HG03196 (cell line): ENCODE measurements at regions not wholly inside any gene's neighbourhood (a gene's known extent, or its start where the extent isn't known, plus 50 kb on each side); places are given as distances from the start of the nearest gene placed in this dataset.
A peak's percentile ranks its signal among the peaks of the same experiment; 100 is the strongest.

Experiments used
- ATAC-seq: cut with Tn5 transposase; IDR thresholded peaks from one replicate; pipeline ENCODE4 v1.9.1; 2021; ENCODE audit not compliant: unreplicated experiment

DNA sequence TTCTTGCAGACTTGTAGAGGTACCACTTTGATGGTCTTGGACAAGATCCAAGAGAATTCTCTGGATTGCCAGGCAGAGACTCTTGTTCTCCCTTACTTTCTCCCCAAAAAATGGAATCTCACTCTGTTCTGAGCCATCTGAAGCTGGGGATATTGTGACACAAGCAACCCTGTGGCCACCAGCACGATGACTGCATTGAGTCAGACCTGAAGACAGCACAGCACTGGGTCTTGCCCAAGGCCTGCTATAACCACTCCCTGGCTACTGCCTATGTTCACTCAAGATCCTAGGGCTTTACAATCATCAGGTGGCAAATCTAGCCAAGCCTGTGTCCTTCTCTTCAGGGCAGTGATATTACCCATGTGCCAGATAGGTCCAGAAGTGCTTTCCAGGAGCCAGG, 202.5 kb upstream of the SERP2 start:
- no peak for ATAC-seq

DNA sequence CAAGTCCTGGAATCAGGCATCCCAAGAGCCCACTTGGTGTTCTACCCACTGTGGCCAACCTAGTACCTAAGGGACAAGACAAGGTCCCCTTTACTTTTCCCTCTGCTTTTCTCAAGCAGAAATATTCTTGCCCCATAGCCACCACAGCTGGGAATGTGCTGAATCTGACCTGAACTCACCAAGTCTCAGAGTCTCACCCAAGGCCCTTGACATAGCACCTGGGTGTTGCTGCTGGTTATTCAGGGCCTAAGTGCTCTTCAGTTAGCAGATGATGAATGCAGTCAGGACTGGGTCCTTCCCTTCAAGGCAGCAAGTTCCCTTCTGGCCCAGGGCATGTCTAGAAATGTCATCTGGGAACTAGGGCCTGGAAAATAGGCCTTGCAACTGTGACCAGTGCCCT, 201.8 kb upstream of the SERP2 start:
- ATAC-seq, result no peak

DNA sequence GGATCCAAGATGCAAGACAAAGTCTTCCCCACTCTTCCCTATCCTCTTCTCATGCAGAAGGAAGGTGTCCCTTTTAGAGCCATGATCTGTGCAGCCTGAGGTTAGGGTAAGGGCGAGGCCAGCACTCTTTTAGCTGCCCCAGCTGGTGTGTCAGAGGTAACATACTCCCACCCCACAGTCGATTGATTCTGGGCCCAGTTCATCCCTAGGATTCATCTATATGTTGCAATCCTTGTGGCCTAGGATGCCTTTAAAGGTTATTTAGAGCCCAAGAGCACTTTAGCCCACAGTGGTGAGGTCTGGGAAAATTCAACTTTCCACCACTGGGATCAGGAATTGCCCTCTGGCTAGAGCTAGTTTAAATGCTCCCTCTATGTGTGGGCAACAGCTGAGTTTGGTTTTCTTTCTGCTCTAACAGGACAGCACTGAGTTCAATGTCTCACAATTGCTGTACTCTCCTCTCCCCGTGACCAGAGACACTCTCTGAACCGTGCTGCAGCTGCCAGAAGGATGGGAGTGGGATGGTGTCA, 201.3 kb upstream of the SERP2 start:
- no peak for ATAC-seq

DNA sequence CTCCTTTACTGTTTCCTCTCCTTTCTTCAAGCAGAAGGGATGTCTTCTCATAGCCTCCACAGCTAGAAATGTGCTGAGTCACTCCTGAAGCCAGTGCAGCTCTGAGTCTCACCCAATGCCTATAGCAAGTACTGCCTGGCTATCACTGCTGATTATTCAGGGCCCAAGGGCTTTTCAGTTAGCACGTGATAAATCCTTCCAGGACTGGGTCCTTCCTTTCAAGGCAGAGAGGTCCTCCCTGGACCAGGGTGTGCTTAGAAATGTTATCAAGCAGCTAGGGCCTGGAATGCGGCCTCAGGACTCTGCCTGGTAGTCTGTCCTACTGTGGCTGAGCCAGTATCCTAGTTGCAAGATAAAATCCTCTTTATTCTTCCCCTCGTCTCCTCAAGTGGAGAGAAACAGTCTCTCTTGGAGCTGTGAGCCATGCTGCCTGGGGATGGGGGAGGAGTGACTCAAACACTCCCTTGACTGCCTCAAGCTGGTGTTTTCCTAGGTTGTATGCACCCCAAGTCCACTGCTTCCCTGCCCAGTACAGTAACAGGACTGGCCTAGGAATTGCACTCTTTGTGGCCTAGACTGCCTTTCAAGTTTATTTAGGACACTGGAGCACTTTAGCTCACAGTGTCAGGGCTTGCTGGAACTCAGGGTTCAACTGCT, 198.7 kb upstream of the SERP2 start:
- ATAC-seq, result no peak

DNA sequence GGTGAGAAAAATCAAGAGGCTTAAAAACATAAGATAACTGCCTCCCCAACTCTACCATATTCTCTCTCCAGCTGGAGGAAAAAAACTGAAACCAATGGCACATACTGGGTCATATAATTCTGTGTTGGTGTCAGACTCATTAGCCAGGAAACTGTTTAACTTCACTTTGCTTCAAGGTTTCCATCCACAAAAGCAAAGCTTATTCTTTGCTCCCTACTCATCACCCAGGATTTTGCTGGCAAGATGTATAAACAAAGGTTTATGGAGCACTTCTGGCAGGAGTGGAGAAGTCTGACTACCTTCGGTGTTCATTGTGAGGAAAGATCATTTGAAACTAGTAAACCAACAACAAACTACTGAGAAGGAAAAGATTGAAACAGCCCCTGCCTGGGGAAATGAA, 197.5 kb upstream of the SERP2 start:
- no peak for ATAC-seq

DNA sequence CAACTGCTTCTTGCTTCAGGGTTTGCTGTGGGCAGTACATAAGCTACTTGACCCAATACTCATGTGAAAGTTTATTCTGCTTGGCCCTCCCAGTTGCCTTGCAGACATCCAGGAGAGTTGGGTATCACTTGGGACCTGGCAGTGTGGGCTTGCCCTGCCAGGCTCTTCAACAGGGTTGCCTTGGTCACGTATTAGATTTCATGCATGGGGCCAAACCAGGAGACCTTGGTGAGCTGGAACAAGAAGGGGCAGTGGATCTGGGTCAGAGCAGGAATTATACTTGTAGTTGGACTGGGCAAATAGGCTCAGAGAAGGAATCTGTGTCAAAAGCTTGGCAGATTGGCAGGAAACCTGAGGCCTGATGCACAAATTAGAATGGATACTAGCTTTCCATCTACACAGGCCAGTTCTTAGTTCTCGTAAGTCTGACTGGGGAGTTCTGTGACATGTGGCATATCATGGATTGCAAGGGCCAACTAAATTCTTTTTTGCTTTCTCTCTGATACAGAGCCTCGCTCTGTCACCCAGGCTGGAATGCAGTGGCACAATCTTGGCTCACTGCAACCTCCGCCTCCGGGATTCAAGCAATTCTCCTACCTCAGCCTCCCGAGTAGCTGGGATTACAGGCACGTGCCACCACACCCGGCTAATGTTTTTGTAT, 192.6 kb upstream of the SERP2 start:
- ATAC-seq, result no peak

DNA sequence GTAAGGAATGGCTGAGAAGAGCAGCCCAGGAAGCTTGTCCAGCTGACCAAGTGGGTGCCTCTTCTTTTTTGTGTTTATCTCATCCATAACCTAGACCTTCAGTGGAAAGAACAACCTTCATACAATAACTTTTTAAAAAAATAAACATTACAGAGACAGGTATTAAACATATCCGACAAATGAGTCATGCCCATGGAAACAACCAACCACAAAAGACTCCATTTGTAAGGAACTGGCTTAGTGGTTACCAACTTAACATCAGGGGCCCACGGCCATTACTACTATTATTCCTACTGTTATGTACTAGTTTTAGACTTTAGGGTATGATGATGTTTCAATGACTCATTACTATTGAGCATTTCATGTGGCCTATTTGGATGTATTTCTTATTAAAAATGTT, 191.7 kb upstream of the SERP2 start:
- no peak for ATAC-seq

DNA sequence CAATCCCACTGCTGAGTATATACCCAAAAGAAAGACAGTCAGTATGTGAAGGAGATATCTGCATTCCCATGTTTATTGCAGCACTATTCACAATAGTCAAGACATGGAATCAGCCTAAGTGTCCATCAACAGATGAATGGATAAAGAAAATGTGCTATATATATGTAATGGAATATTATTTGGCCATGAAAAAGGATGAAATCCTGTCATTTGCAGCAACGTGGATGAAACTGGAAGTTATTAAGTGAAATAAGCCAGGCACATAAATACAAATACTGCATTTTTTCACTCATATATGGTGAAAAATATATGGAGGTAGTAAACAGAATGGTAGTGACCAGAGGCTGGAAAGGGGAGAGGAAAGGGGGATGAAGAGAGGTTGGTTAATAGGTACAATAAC, 188.9 kb upstream of the SERP2 start:
- ATAC-seq, result no peak

DNA sequence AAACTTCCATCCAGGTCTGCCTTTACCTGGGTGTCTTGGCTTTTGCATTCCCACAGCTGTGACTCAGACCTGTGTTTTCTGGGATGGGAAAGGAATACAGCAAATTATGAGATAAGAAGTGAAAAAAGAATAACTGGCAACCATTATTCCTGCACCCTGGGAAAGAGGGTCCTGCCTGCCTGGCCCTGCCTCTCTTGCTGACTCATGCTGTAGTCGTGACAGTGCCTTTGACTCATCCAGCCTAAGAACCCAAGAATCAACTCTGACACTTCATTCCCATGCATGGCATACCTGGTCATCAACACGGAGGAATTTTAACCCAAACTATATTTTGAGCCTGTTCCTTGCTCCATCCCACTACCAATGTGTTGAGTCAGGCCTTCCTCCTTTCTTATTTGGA, 185.4 kb upstream of the SERP2 start:
- no peak for ATAC-seq

DNA sequence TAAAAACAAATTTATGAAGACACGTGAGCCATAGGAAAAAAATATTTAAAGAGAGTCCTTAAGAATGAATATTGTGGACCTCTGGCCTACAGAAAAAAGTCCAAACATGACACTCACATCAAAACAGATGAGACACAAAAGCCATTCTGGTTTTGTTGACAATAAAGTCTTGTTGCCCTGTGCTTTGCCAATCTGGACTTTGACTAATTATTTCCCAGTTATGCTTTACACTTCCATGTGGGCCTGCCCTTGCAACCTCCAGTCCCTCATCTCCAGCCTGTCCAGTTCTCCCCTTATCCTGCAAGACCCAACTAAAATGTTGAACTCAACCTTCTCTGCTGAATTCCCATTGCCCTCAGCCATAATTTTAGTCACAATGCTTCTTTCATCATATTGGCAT, 184.5 kb upstream of the SERP2 start:
- no peak for ATAC-seq

DNA sequence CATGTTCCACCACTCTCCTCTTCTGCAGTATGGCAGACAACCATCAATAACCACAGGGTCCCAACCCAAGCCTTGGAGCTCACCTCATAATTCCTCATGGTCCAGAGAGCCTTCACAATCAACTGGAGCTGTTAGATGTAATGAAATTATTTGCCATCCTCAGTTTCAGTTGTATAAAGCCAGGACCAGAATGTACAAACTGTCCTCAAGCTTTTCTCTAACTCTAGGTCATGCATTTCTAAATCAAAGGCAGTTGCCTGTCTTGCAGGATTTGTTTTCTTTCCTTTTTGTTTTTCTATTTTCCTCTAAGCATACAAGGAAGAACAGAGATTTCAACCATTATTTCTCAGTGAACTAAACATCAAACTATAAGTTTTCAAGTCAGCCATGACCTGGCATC, 182.5 kb upstream of the SERP2 start:
- no peak for ATAC-seq

DNA sequence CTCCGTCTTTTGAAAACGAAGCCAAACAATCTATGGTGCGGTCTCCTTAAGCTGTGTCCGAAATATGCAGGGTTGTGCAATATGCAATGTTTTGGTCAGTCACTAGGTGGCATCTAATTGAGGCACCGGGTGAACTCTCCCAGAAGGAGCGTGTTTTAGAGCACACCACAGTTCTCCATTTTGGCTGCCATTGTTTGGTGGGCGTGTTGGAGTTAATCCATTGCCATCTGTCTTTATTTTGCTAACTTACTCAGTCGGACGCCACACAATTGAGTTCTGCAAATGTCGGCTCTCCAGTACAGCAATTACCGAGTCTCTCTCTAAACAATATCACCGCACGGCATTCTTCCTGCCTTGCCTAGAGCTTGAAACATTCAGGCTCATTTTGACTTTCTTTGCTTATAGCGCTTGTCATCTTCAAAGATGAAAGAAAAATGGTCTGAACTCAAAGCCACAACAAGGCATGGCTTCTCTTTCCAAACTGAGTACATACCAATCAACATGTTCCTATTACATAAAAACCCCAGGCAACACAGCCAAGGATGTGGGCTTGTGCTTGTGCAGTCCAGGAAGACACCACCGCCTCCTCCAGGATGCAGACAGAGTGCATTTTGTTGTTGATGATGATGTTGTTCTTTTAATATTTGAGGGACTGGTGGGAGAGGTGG, 182.0 kb upstream of the SERP2 start:
- no peak for ATAC-seq

DNA sequence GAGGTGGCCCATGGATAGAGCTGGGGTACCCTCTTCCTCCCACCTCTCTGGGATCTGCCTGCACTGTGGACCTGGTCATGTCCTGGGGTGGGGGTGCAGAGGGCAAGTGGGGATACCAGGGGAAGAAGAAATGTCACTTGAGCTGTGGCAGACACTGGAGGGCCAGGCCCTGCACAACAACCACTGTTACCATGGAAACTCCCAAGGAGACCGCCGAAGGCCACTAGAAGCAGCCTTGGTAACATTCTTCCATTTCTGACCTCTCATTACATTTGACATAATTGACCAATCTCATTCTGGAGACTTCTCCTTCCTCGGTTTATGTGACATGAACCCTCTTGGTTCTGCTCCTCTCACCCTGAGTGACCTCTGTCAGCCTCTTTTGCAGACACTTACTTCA, 179.9 kb upstream of the SERP2 start:
- ATAC-seq, result no peak

DNA sequence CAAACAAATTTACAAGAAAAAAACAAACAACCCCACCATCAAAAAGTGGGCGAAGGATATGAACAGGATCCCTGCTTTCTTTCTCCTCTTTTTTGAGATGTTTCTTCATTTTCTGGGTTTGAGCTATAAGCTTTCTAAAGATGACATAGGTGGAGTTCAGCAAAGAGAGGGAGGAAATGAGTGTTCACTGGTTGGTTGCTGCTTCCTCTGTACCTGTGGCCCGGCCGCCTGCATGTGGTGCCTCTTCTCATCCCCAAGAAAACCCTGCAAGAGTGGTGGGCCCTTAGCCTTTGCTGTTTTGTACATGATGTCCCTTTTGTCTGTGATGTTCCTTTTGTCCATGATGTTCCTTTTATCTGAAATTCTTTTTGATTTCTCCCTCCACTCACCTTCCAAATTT, 178.4 kb upstream of the SERP2 start:
- ATAC-seq, result no peak

DNA sequence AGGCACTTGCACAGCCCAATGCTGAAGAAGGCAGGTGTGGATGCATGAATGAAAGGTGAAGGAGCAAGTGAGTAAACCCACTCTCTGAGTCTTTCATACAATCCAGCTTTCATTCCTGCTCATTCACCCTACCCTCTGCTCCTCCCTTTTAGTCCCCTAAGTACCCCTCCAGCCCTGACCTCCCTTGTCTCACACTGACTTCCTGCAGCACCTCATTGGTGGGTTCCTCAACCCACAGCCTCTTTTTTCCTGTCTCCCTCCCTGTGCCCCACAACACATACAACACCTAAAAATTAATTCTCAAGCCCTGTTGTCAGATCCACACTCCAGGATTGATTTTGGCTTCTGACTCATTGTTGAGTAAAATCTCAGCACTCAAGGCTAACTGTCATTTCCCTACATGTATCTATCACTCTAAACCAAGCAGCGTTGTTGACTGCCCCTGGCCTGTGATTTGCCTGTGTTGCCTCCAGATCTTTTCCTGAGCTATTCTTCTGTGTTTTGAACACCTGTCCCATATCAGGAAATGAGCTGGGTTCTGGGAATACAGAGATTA, 177.3 kb upstream of the SERP2 start:
- ATAC-seq, result no peak

DNA sequence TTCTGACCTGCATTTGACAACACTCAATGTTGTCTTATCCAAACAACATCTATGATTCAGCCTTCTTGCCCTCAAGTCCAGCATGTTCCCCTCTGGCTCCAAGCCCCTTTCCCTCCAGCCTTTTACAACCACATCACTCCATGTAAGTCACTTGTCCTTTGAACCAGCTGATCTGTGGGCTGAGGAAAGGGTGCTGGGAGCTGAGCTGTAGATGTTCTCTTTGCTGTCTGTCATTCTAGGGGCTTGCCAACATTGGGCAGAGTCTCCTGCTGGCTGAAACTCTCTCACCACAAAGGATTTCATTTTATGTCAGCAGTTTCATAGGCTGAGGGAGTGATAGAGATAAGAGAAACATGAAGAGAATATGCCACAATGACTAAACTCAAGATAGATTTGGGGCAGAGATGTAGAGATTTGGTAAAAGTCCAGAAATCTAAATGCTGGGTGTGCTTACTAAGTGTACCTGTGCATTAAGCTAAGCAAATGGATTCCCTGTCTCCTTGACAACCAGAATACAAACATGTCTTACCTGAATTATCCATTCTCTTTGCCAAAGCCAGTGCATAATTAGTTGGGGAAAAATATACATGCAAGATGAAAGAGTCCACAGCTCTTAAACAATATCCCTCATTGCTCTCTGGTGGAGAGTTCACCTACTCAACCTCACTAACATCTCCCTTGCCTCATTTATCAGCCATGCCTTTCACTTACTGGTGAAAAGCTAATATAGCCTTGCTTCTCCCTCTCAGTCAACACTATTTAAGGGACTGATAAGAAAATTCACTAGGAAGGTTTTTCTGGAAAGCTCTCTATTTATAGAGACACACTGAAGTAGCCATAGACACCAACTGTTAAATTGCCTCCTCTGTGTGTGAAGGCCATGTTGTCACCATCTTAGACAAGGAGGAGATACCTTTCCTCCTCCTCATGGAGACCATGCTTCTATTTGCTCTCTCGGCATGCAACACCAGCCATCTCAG, 175.5 kb upstream of the SERP2 start:
- peak; percentile 90 for ATAC-seq

DNA sequence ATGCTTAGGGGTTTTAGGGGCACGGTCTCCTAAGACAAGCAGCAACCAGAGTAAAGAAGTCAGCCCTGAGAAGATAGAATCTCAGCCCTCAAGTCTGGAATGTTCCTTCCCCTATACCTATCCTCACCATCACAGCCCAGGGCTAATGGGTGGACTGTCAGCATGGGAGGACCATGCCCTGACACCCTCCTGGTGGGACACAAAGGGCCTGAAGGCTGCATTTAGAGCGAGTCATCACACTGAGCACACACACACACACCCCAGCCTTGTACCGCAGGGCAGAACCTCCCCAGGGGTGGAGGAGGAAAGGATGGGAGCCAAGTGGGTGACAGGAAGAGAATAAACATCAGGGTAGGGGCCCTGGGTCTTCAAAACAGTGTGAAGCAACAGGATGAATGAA, 174.8 kb upstream of the SERP2 start:
- ATAC-seq, result no peak

DNA sequence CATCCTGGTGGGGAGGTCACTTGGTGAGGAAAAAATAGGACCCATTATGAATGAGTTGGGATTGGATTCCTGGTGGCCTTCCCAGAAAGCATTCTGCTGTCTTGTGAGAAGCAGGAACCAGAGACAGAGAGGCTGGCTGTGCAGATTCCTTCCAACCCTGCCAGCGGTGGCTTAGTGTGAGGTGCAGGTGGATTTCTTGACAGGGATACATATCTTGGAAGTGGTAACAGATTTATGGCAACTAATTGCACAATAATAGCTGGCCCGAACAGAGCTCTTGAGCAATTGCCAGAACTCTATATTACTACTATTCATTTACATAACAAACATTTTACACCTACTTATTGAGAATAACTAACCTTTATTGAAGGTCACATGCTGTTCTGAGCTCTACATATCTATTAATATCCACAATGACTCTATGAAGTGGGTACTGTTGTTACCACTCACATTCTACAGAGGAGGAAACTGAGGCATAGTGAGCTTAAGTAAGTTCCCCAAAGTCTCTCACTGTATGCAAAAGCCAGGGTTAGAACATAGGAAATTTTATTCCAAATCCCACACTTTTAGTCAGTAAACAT, 173.9 kb upstream of the SERP2 start:
- ATAC-seq, result no peak

DNA sequence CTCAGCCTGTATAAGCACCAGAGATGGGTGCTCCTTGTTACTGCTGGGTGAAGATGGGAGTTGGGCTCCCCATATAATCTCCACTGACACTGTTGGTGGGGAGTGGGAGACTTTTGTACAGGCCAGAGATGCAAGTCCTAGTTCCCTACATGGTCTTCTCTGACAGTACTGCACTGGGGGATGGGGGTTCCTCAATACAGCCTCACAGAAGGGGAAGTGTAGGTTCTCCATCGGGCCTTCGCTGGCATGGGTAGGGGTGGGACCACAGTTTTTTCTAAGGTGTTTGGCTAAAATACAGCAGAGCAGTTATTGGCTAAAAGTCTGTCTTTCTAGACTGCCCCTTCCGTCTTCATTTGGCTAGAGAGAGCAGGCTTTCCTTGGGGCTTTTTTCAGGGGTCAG, 167.2 kb upstream of the SERP2 start:
- ATAC-seq, result no peak

DNA sequence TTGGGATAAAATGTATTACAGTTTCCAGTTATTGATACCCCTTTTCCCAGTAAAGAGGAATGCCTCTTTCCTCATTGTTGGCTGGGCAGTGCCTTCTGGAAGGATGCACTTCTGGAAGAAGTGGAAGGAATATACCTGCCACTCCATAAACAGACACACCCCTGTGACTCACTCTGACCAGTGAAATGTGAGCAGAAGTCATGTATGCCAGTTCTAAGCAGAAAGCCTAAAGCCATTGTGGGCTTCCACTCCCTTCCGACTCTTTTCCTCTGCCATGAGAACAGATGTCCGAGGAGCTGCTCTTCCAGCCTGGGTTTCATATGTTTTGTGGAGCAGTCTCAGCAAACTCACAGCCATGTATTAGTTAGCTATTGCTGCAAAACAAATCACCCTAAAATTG, 166.1 kb upstream of the SERP2 start:
- ATAC-seq, result no peak

DNA sequence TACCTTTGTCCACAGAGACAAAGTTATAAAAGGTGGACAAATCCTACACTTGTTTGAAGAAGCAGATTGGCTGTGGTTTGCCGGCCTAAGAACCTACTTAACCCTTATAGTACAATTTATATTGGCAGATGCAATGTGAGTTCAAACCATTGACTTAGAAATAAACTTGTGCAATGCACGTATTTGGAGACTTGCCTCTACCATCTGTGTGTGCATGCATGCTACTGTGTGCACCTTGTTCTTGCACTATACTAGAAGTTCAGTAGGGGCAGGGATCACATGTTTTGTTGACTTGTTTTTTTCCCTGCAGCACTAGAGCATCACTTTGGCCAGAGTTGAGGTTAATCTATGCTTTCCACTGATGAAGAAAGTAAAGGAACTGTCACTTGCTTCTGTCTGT, 163.1 kb upstream of the SERP2 start:
- no peak for ATAC-seq
